ENCODE measurements at regions not wholly inside any gene's neighbourhood (a gene's known extent, or its start where the extent isn't known, plus 50 kb on each side); places are given as distances from the start of the nearest gene placed in this dataset.
"Not testable (repeated sequence)": the region's sequence is repeated elsewhere in the genome, so short reads cannot be mapped to it uniquely, and the experiment has no call there.

GRCh38 chr1:90864681-90865080 lies 147.6 kb upstream of the BARHL2 start:
- no peak for TF ChIP-seq CTCF (IDR thresholded peaks at IDR 0.05)
- Histone ChIP-seq H3K27ac (no peak overlapping the region), H3K4me1 (no peaks in the 10 kb centered on the region), H3K36me3 (no peaks in the 10 kb centered on the region), H3K27me3 (no peaks in the 10 kb centered on the region), H3K9me3 (no peaks in the 10 kb centered on the region), H3K4me3 (no peak overlapping the region)
- DNase-seq: no peak
- 83 to 89% methylated on average over 3 of the region's 3 CpGs for WGBS, 2 donors
- ATAC-seq: no peak
- intact Hi-C loops (cut with DNase I): no loop called here
- FAIRE-seq: no peak

- no peak for FAIRE-seq
- intact Hi-C loops (cut with DNase I): no loop called here
Measured at GRCh38 chr1:90862782-90863181, 145.7 kb upstream of the BARHL2 start.

GRCh38 chr1:90861421-90861820 lies 144.3 kb upstream of the BARHL2 start:
- intact Hi-C loops (cut with DNase I); FAIRE-seq; DNase-seq; H3K9me3 ChIP-seq; H3K4me3 ChIP-seq; ATAC-seq; H3K27me3 ChIP-seq; H3K27ac ChIP-seq; H3K4me1 ChIP-seq; H3K36me3 ChIP-seq: not testable (repeated sequence)
- 89% methylated on average over 3 of the region's 3 CpGs for WGBS, 2 donors

More at GRCh38 chr1:90862782-90863181, 145.7 kb upstream of the BARHL2 start:
- Histone ChIP-seq H3K36me3 (no peaks in the 10 kb centered on the region), H3K4me1 (no peaks in the 10 kb centered on the region), H3K4me3 (no peak overlapping the region), H3K9me3 (no peaks in the 10 kb centered on the region), H3K27ac (no peak overlapping the region), H3K27me3 (no peaks in the 10 kb centered on the region)
- DNase-seq: no peak
- no peak for TF ChIP-seq CTCF (IDR thresholded peaks at IDR 0.05)
- ATAC-seq: no peak
- 90 to 94% methylated on average over 3 of the region's 3 CpGs for WGBS, 2 donors

- Histone ChIP-seq H3K27ac (no peak overlapping the region), H3K4me1 (no peaks in the 10 kb centered on the region), H3K9me3 (no peaks in the 10 kb centered on the region), H3K36me3 (no peaks in the 10 kb centered on the region), H3K27me3 (no peaks in the 10 kb centered on the region), H3K4me3 (no peak overlapping the region)
- ATAC-seq: no peak
- 42% methylated on average over 7 of the region's 7 CpGs for WGBS, 2 donors
- intact Hi-C loops (cut with DNase I): no loop called here
- TF ChIP-seq CTCF (IDR thresholded peaks at IDR 0.05): no peak
- DNase-seq: no peak
- FAIRE-seq: no peak
Measured at GRCh38 chr1:90856463-90857007, 139.4 kb upstream of the BARHL2 start.

GRCh38 chr1:90854397-90854924 lies 137.4 kb upstream of the BARHL2 start:
- TF ChIP-seq CTCF (IDR thresholded peaks at IDR 0.05): no peak
- FAIRE-seq: no peak
- WGBS, 2 donors: 94 to 95% methylated on average over 4 of the region's 4 CpGs

More at GRCh38 chr1:90854397-90854924, 137.4 kb upstream of the BARHL2 start:
- H3K36me3 ChIP-seq: no peaks in the 10 kb centered on the region
- H3K27ac ChIP-seq: no peak overlapping the region
- no peaks in the 10 kb centered on the region for H3K4me1 ChIP-seq
- no peak for DNase-seq
- H3K27me3 ChIP-seq: no peaks in the 10 kb centered on the region
- H3K4me3 ChIP-seq: no peak overlapping the region
- ATAC-seq: no peak
- intact Hi-C loops (cut with DNase I): no loop called here
- H3K9me3 ChIP-seq: no peaks in the 10 kb centered on the region
